Fibroblast of lung (primary cell): ENCODE measurements at regions not wholly inside any gene's neighbourhood (a gene's known extent, or its start where the extent isn't known, plus 50 kb on each side); places are given as distances from the start of the nearest gene placed in this dataset.

ENCODE experiments used
- DNase-seq, 2 donors: peaks; one replicate each; pipeline versions ENCODE4 v3.0.0 to v3.0.0-alpha.2; 2010; ENCODE audit warnings: low read depth in 2 of 2
- H2AFZ ChIP-seq: 2 replicates; pipeline ENCODE4 v1.5.1; 2012; ENCODE audit warnings: low read length, control low read depth, inconsistent platforms
- H3K27ac ChIP-seq: 2 replicates; pipeline ENCODE4 v1.5.1; 2011; ENCODE audit warnings: low read length, control low read depth; ENCODE audit not compliant: insufficient read depth
- H3K27me3 ChIP-seq: 2 replicates; pipeline ENCODE4 v1.5.1; 2011; ENCODE audit warnings: mild to moderate bottlenecking, low read length; ENCODE audit not compliant: control insufficient read depth, insufficient read depth
- H3K36me3 ChIP-seq: 2 replicates; pipeline ENCODE4 v1.5.1; 2011; ENCODE audit warnings: low read length; ENCODE audit not compliant: control insufficient read depth, insufficient read depth
- H3K4me1 ChIP-seq: 2 replicates; pipeline ENCODE4 v1.5.1; 2011; ENCODE audit warnings: low read length; ENCODE audit not compliant: control insufficient read depth, insufficient read depth; ENCODE audit errors: extremely low read depth
- H3K4me2 ChIP-seq: 2 replicates; pipeline ENCODE4 v1.5.1; 2011; ENCODE audit warnings: low read length, control low read depth; ENCODE audit not compliant: insufficient read depth; ENCODE audit errors: extremely low read depth
- H3K4me3 ChIP-seq, 4 experiments: fragments of 200-600 bp in 1 of 4; sonication (generic) in 1 of 4; replicated peaks in 1 of 4; 2 replicates each; pipeline ENCODE4 v1.5.1; 2011 to 2016; ENCODE audit warnings: low read length in 4 of 4, low read depth in 3 of 4, mild to moderate bottlenecking in 3 of 4, control low read depth in 2 of 4, inconsistent platforms in 1 of 4, mixed read lengths in 1 of 4; ENCODE audit not compliant: insufficient read depth in 1 of 4; ENCODE audit errors: control extremely low read depth in 1 of 4
- H3K79me2 ChIP-seq: 2 replicates; pipeline ENCODE4 v1.5.1; 2012; ENCODE audit warnings: mild to moderate bottlenecking, low read length, inconsistent platforms; ENCODE audit not compliant: control insufficient read depth, insufficient read depth
- H3K9ac ChIP-seq: 2 replicates; pipeline ENCODE4 v1.5.1; 2011; ENCODE audit warnings: mild to moderate bottlenecking, low read length, control low read depth; ENCODE audit not compliant: insufficient read depth
- H3K9me3 ChIP-seq: 2 replicates; pipeline ENCODE4 v1.5.1; 2012; ENCODE audit warnings: low read depth, low read length; ENCODE audit not compliant: control insufficient read depth, insufficient read depth
- H4K20me1 ChIP-seq: 2 replicates; pipeline ENCODE4 v1.5.1; 2011; ENCODE audit warnings: low read length; ENCODE audit not compliant: control insufficient read depth, insufficient read depth; ENCODE audit errors: extremely low read depth
- CTCF ChIP-seq, 2 donors: IDR thresholded peaks in 1 of 2; conservative IDR thresholded peaks in 1 of 2; 1 replicate in 1 of 2; 2 replicates in 1 of 2; pipeline ENCODE4 v1.5.1; 2011 to 2012; ENCODE audit warnings: low read length in 2 of 2, control low read depth in 1 of 2, inconsistent platforms in 1 of 2, low read depth in 1 of 2, mild to moderate bottlenecking in 1 of 2
- EZH2 ChIP-seq: IDR thresholded peaks from 2 replicates; pipeline ENCODE4 v1.5.1; 2012; ENCODE audit warnings: low read length, control low read depth, mild to moderate bottlenecking; ENCODE audit errors: missing control alignments

GRCh38 chr13:31067416-31068118 is 94.1 kb downstream of the HSPH1 start:
- no peak overlapping the region for H2AFZ ChIP-seq
- H3K4me1 ChIP-seq, result no peaks in the 10 kb centered on the region
- H3K4me3 ChIP-seq, result no peak overlapping the region
- no peaks in the 10 kb centered on the region for H3K9me3 ChIP-seq
- no peaks in the 10 kb centered on the region for H4K20me1 ChIP-seq
- no peaks in the 10 kb centered on the region for H3K27me3 ChIP-seq
- peak; percentile 48 to 91 for DNase-seq
- H3K4me2 ChIP-seq, result no peak overlapping the region
- TF ChIP-seq CTCF (conservative IDR thresholded peaks at IDR 0.05 in 1 of 2, IDR thresholded peaks at IDR 0.05 in 1 of 2; ENCODE audit: low read depth in 1 of 2, low read length in 2 of 2) (no peak), EZH2 (no peak)
- H3K9ac ChIP-seq, result no peak overlapping the region
- H3K27ac ChIP-seq, result no peak overlapping the region
- H3K79me2 ChIP-seq, result no peaks in the 10 kb centered on the region
- no peaks in the 10 kb centered on the region for H3K36me3 ChIP-seq

- DNase-seq, result no peak
Observed at GRCh38 chr13:31064636-31065035, 97.1 kb downstream of the HSPH1 start.

GRCh38 chr13:31063772-31064171 is 97.9 kb downstream of the HSPH1 start:
- Histone ChIP-seq H3K9me3 (no peaks in the 10 kb centered on the region), H2AFZ (no peak overlapping the region), H3K79me2 (no peaks in the 10 kb centered on the region), H3K4me3 (no peak overlapping the region), H3K27me3 (peaks cover 3% of the 10 kb centered on the region), H3K36me3 (no peaks in the 10 kb centered on the region), H4K20me1 (no peaks in the 10 kb centered on the region), H3K27ac (no peak overlapping the region), H3K9ac (no peak overlapping the region), H3K4me2 (no peak overlapping the region), H3K4me1 (no peaks in the 10 kb centered on the region)
- DNase-seq, result no peak
- no peak for TF ChIP-seq EZH2
- TF ChIP-seq CTCF (conservative IDR thresholded peaks at IDR 0.05 in 1 of 2, IDR thresholded peaks at IDR 0.05 in 1 of 2; ENCODE audit: low read depth in 1 of 2, low read length in 2 of 2), result no peak

More at GRCh38 chr13:31064636-31065035, 97.1 kb downstream of the HSPH1 start:
- Histone ChIP-seq H2AFZ (no peak overlapping the region), H3K4me1 (no peaks in the 10 kb centered on the region), H3K9ac (no peak overlapping the region), H3K9me3 (no peaks in the 10 kb centered on the region), H3K4me2 (no peak overlapping the region), H3K4me3 (no peak overlapping the region), H3K27ac (no peak overlapping the region), H3K79me2 (no peaks in the 10 kb centered on the region), H3K27me3 (peaks cover 2% of the 10 kb centered on the region), H3K36me3 (no peaks in the 10 kb centered on the region), H4K20me1 (no peaks in the 10 kb centered on the region)
- no peak for TF ChIP-seq CTCF (conservative IDR thresholded peaks at IDR 0.05 in 1 of 2, IDR thresholded peaks at IDR 0.05 in 1 of 2; ENCODE audit: low read depth in 1 of 2, low read length in 2 of 2)
- TF ChIP-seq EZH2, result no peak
